NCI-H1092 treated with DMSO at 0.1 percent for 48 hours (cell line): ENCODE measurements at regions not wholly inside any gene's neighbourhood (a gene's known extent, or its start where the extent isn't known, plus 50 kb on each side); places are given as distances from the start of the nearest gene placed in this dataset.

Source experiments
- DNase-seq: peaks from one replicate; lab custom pipeline; 2025; lab: John Stamatoyannopoulos, UW

DNA sequence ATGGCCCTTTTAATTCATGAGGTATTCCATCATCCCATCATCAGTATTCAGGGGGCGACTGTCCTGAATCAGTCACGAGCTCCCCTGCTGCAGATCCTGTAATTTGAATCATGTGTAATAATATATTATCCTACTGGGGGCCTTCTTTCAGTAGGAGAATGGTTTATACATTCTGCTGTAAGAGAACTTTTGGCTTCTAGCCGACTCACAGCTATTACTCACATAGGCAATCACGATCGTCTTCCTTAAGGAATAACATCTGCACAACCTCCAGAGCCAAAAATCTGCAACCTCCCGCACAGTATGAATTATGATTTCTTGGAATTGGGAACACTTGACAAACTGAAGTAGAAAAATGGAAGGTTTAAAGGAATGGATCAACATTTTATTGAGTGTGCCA, 343.0 kb downstream of the USP25 start:
- no peak for DNase-seq

DNA sequence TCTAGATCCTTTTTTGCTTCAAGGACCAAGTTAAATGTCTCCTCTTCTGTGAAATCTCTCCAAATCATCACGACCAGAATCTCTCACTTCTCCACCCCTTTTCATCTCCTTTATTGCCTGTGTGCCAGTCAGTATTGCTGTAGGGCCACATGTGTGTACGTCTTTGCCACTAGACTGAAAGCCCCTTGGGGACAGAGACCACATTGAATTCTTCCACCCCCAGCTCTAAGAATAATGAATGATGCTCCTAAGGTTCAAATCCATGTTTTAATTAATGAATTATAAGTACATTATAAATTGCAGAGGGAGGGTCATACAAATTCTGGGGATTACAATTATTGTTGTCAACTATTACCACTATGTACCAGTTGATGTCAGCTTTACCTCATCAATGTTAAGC, 343.8 kb downstream of the USP25 start:
- no peak for DNase-seq

GRCh38 chr21:16074950-16075489, 345.2 kb downstream of the USP25 start:
- no peak for DNase-seq

DNA sequence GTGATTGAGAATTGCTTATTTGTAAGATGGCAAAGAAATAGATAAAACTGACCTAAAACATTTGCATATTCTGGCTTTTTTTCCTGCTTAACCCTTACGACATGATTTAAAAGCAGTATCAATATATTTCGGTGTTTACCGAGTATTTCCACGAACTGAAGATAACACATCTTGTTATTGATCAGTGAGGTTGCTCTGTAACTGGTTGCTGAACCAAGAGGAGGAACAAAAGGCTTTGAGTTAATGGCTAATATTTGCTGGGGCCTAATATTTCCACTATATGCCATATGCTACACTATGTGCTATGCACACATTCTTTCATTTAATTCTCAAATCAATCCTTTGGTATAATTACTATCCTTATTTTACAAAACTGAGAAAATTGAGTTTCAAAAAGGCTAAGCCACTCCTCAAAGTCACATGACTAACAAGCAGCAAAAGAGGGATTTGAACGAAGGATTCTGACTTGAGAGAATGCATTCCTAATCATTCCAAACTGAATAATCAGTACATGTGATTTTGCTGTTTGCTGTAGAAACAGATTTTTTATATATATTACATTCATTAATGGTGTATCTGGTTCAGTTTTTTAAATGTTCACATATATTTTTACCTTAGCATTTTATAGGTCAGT, 346.0 kb downstream of the USP25 start:
- no peak for DNase-seq

GRCh38 chr21:16076465-16076864, 346.7 kb downstream of the USP25 start:
- no peak for DNase-seq

- no peak for DNase-seq
Measured at GRCh38 chr21:16078382-16078781, 348.6 kb downstream of the USP25 start.

DNA sequence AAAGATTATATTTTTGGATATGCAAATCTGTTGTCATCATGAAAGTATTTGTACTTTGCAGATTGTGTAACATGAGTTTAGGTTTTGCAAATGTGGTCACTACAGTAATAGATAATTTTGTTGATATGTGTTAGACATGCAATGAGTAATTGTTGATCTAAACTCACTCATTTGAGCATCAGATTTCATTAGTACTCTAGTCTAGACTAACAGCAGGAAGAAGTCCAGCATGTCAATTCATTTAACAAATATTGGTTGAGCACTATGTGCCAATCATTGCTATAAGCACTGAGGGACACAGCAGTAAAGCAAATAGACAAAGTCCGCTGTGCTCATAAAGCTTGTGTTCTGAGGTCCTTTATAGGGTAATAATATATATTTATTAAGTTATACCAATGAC, 350.0 kb downstream of the USP25 start:
- no peak for DNase-seq

DNA sequence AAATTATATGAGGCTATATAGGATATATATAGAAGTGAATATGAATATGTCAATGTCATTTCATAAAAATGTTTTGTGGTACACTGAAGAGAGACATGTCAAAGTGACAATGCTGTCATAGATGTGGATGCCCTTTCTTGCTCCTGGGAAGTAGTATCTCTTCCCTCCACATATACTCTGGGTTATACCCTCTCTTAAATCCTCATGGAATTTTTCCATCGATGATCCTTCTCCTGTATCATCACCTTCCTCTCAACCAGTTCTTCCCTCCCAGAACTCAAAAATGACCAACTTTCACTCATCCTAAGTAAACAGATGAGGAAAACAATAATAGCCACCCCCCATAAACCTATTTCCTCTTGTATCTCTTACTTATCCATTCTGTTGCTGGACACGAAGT, 351.5 kb downstream of the USP25 start:
- DNase-seq, result no peak

- peak; percentile 26 for DNase-seq
Measured at GRCh38 chr21:16082038-16082816, 352.4 kb downstream of the USP25 start.

- peak; percentile 1 for DNase-seq
Measured at GRCh38 chr21:16084776-16085364, 355.1 kb downstream of the USP25 start.

- no peak for DNase-seq
Measured at GRCh38 chr21:16085421-16085820, 355.6 kb downstream of the USP25 start.

DNA sequence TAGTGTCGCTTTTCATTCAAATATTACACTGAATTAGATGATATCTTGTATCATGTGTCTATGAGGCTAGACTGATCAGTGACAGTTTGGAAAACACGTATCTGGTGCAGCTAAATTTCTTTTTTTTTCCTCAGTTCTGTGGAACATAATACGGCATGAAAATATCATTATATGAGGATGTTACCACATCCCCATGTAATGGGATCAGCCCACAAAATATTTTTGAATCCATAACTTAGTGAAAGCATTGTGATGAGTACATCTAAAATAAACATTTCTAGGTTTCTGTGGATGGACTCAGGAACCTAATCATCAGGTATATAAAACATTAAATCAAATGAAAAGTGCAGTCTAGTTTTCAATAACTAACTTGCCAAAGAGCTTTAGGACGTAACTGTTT, 356.3 kb downstream of the USP25 start:
- no peak for DNase-seq

DNA sequence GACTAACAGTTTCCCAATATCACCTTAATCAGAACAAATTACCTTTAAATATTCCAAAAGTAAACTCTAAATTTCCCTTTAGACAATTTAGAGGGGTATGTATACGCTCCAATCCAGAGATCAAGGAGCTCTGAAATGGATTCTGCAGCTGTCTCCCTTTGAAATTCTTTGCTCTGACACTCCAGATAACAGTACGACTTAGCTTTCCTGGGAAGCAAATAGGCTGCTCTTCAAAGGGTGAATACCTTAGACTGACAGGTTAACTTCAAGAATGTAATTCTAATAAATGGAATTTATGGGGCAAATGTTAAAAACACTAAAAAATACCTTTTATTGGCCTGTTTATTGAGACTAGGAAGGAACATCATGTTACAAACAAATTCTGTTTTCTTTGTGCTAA, 357.2 kb downstream of the USP25 start:
- DNase-seq, result no peak

- DNase-seq, result no peak
Measured at GRCh38 chr21:16087523-16087922, 357.7 kb downstream of the USP25 start.

- DNase-seq, result no peak
Measured at GRCh38 chr21:16088056-16088455, 358.3 kb downstream of the USP25 start.

GRCh38 chr21:16095005-16095404, 365.2 kb downstream of the USP25 start:
- DNase-seq, result no peak

DNA sequence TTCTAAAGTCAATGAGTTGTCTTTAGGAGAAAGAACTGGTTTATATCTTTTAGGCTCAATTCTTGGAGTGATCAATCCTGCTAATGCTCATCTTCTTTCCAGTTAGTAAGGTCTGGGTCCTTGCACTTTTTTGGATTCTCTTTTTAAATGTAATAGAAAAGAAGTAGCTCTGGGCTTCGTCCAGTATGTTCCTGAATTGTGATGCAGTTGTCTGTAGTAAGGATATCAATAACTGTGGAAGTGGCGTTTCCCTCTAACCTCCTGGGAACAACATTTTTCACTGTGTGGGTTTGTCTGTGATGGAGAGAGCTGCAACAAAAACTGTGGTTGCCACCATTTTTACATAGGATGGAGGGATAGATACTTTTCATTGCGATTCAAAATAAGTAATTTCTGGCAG, 367.2 kb downstream of the USP25 start:
- DNase-seq, result no peak

- DNase-seq, result no peak
Measured at GRCh38 chr21:16102113-16102512, 372.3 kb downstream of the USP25 start.

DNA sequence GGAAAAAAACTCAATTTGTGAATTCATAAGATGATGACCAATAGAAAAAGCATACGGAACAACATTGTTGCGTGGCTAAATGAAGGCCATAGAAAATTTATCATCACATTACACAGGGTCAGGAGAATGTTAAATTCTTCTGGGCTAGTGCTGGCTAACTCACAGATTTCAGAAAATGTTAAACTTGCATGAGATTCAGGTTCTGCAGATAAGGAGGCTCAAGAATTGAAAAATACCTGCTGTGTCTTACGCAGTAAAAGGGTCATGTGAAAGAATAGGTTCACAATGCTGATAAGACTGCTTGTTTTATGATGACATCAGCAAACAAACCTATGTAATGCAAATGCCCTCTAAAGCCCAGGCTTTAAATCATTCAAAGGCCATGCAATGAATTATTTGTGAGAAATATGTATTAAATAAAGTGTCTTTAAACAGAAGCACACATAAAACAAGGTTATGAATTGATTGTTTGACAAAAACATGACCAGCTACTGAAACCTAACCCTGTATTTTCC, 378.8 kb downstream of the USP25 start:
- DNase-seq, result no peak

DNA sequence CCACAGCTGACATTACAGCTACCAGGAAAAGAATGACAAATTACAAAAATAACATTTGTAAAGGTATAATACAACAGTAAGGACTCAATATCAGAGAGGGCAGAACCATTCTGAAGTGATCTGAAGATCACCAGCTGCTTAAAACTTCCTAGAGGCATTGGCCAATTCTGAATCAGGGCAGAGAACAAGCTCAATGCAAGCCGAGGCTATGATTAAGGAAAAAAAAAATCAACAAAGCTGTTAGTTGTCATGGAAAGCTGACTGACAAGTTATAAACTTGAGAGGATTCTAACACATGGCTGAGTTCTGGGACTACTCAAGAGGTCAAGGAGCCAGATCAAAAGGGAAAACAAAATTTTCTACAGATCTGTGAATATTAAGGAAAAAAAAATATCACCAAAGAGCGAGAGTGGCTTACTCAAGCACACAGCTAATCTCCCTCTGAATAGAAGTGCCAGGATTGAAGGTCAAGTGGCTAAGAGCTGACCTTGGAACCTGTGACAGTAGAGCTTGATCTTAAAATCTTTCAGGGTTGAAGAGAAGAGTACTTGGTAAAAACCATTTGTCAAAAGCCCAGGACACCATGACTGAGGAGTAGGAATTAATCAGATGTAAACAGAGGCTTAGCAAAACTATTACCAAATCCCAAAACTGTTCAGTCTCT, 383.4 kb downstream of the USP25 start:
- DNase-seq, result no peak

DNA sequence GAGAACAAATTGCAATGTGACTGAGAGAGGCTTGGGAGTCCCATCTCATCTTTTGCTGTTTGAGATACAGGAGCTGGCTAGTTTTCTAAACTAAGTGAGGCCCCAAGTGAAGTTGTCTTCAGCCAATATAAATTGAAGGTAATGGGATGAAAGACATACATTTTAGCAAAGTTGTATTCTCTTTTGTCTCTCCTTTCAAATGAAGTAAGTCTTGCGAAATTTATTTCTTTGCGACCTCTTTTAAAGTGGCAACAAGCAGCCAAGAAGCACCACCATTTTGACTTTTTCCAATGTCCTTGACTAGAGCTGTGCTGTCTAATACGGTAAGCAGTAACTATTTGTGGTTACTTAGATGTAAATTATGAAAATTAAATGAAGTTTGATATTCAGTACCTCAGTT, 385.7 kb downstream of the USP25 start:
- no peak for DNase-seq

DNA sequence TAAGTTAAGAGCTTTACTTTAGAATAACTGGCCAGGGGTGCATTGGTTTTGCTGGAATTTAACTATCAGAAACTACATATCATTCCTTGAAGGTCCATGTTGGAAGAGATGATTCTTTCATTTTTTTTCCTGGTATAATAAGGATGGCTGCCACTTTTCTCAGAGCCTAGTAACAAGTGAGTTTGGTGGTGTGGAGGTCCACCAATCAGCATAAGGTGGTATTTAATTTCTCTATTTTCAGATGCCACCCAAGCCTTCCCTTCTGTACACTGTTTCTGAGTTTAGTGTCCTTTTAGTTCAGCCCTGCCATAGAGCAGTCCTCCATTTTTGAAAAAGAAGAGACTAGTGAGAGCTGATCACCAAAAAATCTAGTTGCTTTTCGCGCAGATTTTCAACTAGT, 386.3 kb downstream of the USP25 start:
- no peak for DNase-seq
